Gastrocnemius medialis (tissue), 4 donors: ENCODE measurements at regions not wholly inside any gene's neighbourhood (a gene's known extent, or its start where the extent isn't known, plus 50 kb on each side); places are given as distances from the start of the nearest gene placed in this dataset.

Experiments
- ATAC-seq, 2 donors: fragments of 150-250 bp; one replicate each; pipeline ENCODE4 v1.9.1; 2016
- DNase-seq, 2 donors: peaks; one replicate each; pipeline ENCODE4 v3.0.0-alpha.2; 2019
- H3K27ac ChIP-seq, 4 donors: fragments of 200-600 bp; sonication (generic); 1 replicate in 1 of 4; 2 replicates in 3 of 4; pipeline ENCODE4 v1.5.1; 2016 to 2018; ENCODE audit warnings: mild to moderate bottlenecking in 2 of 4, moderate library complexity in 1 of 4
- H3K27me3 ChIP-seq, 3 donors: fragments of 200-600 bp; sonication (generic) in 2 of 3; 1 replicate in 1 of 3; 2 replicates in 2 of 3; pipeline versions ENCODE4 v1.5.1 to v1.6.0; 2016 to 2019; ENCODE audit warnings: mild to moderate bottlenecking in 1 of 3, moderate library complexity in 1 of 3
- H3K36me3 ChIP-seq, 2 donors: fragments of 200-600 bp; sonication (generic) in 1 of 2; one replicate each; pipeline ENCODE4 v1.5.1; 2017 to 2018
- H3K4me1 ChIP-seq, 2 donors: fragments of 200-600 bp; sonication (generic) in 1 of 2; one replicate each; pipeline ENCODE4 v1.5.1; 2016 to 2017; ENCODE audit warnings: mild to moderate bottlenecking in 2 of 2
- H3K4me3 ChIP-seq, 4 donors: fragments of 200-600 bp; sonication (generic) in 3 of 4; 1 replicate in 1 of 4; 2 replicates in 3 of 4; pipeline ENCODE4 v1.5.1; 2016 to 2019; ENCODE audit warnings: mild to moderate bottlenecking in 2 of 4
- H3K9me3 ChIP-seq, 3 donors: fragments of 200-600 bp; sonication (generic) in 2 of 3; 1 replicate in 1 of 3; 2 replicates in 2 of 3; pipeline ENCODE4 v1.5.1; 2016 to 2019
- CTCF ChIP-seq, 5 experiments: fragments of 450-650 bp in 3 of 5; fragments of 200-600 bp in 2 of 5; sonication (generic) in 2 of 5; IDR thresholded peaks in 4 of 5; conservative IDR thresholded peaks in 1 of 5; 1 replicate in 4 of 5; 2 replicates in 1 of 5; pipeline ENCODE4 v1.5.1; 2016 to 2019; ENCODE audit warnings: antibody characterized with exemption in 5 of 5, mild to moderate bottlenecking in 3 of 5, moderate library complexity in 3 of 5
- POLR2A ChIP-seq, 2 donors: fragments of 450-650 bp; IDR thresholded peaks; one replicate each; pipeline ENCODE4 v1.6.1; 2017; ENCODE audit warnings: antibody characterized with exemption in 2 of 2, mild to moderate bottlenecking in 2 of 2, moderate library complexity in 2 of 2
- in situ Hi-C, 4 donors: fragments of 200-750 bp; cut with MboI; loops; one replicate each; pipeline versions ENCODE4 v1.15.0 to v1.8.0; 2017; ENCODE audit warnings: low sequenced_read_pairs in 4 of 4
- intact Hi-C: fragments of 100-400 bp; cut with DNase I; formaldehyde crosslinking; loops from one replicate; pipeline ENCODE4 v1.15.1; 2023; ENCODE audit warnings: low total_unique reads

DNA sequence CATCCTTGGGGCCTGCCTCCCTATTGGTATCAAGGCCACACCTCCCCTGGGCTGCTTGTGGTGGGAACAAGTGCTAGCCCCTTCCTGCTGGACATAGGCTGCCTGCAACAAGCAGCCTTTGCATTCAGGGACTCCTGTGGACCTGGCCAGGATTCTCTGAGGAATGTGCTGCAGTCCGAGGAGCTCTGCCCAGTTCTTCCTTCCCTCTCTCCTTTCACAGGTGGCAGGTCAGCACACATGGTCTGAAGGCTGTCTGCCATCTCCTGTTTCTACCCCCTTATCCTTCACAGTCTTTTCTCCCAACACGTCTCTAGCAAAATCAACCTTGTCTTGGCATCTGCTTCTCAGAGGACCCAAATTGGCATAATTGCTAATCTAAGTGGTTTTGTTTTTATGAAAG lies 97.0 kb upstream of the LIPC start:
- in situ Hi-C loops, result loop anchor here in 2 of 4 donors (25.0 kb wide), 1 partner anchor 98 kb away; no protein-coding TSS in a partner anchor
- Histone ChIP-seq H3K4me1 (peaks cover 37% of the 10 kb centered on the region in 2 donors), H3K36me3 (no peaks in the 10 kb centered on the region), H3K9me3 (no peaks in the 10 kb centered on the region), H3K27me3 (no peaks in the 10 kb centered on the region), H3K27ac (no peak overlapping the region), H3K4me3 (no peak overlapping the region)
- no peak for TF ChIP-seq CTCF (IDR thresholded peaks at IDR 0.05 in 4 of 5, conservative IDR thresholded peaks at IDR 0.05 in 1 of 5)
- no peak for TF ChIP-seq POLR2A (IDR thresholded peaks at IDR 0.05)
- intact Hi-C loops, result loop anchor here (5.0 kb wide), 1 partner anchor 88 kb away; no protein-coding TSS in a partner anchor
- ATAC-seq (no peak), DNase-seq (no peak)

GRCh38 chr15:58336161-58336560 lies 95.6 kb upstream of the LIPC start:
- TF ChIP-seq POLR2A (IDR thresholded peaks at IDR 0.05) (no peak), CTCF (IDR thresholded peaks at IDR 0.05 in 4 of 5, conservative IDR thresholded peaks at IDR 0.05 in 1 of 5) (no peak)
- in situ Hi-C loops, result loop anchor here in 2 of 4 donors (25.0 kb wide), 1 partner anchor 99 kb away; no protein-coding TSS in a partner anchor
- Histone ChIP-seq H3K4me1 (peaks cover 24% of the 10 kb centered on the region in 2 donors), H3K36me3 (no peaks in the 10 kb centered on the region), H3K27ac (no peak overlapping the region), H3K27me3 (no peaks in the 10 kb centered on the region), H3K4me3 (no peak overlapping the region), H3K9me3 (no peaks in the 10 kb centered on the region)
- ATAC-seq (no peak), DNase-seq (no peak)
- intact Hi-C loops, result no loop called here

GRCh38 chr15:58340176-58340575 lies 91.6 kb upstream of the LIPC start:
- Histone ChIP-seq H3K4me3 (no peak overlapping the region), H3K27me3 (no peaks in the 10 kb centered on the region), H3K36me3 (no peaks in the 10 kb centered on the region), H3K4me1 (no peaks in the 10 kb centered on the region), H3K9me3 (no peaks in the 10 kb centered on the region), H3K27ac (no peak overlapping the region)
- DNase-seq, result no peak
- no peak for TF ChIP-seq POLR2A (IDR thresholded peaks at IDR 0.05)
- TF ChIP-seq CTCF (IDR thresholded peaks at IDR 0.05 in 4 of 5, conservative IDR thresholded peaks at IDR 0.05 in 1 of 5), result no peak
- ATAC-seq, result no peak
- intact Hi-C loops, result no loop called here
- in situ Hi-C loops, result loop anchor here in 2 of 4 donors (25.0 kb wide), 1 partner anchor 103 kb away; no protein-coding TSS in a partner anchor

DNA sequence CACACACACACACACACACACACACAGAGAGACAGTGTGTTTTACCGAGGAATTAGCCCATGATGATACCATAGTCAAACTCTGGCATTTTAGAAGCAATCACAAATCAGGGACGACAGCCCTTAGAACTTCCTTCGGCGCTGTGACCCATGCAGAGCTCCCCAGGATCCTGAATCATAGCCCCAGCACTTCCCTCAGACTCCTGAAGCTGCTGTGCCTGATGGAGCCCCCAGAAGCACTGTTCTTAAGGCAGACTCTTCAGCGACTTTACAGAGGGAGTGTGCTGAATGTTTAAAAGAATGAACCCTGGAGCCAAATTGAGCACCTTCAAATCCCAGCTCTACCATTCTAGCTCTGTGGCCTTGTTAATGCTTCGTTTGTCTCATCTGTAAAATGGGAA lies 89.3 kb upstream of the LIPC start:
- Histone ChIP-seq H3K9me3 (no peaks in the 10 kb centered on the region), H3K36me3 (no peaks in the 10 kb centered on the region), H3K4me3 (no peak overlapping the region), H3K27ac (no peak overlapping the region), H3K4me1 (no peaks in the 10 kb centered on the region), H3K27me3 (no peaks in the 10 kb centered on the region)
- in situ Hi-C loops, result loop anchor here in 2 of 4 donors (25.0 kb wide), 1 partner anchor 105 kb away; no protein-coding TSS in a partner anchor
- TF ChIP-seq POLR2A (IDR thresholded peaks at IDR 0.05) (no peak), CTCF (IDR thresholded peaks at IDR 0.05 in 4 of 5, conservative IDR thresholded peaks at IDR 0.05 in 1 of 5) (no peak)
- intact Hi-C loops, result no loop called here
- no peak for ATAC-seq
- DNase-seq, result no peak
